ENCODE measurements at regions not wholly inside any gene's neighbourhood (a gene's known extent, or its start where the extent isn't known, plus 50 kb on each side); places are given as distances from the start of the nearest gene placed in this dataset.

GRCh38 chr1:90837420-90837819, 120.3 kb upstream of the BARHL2 start:
- no peak overlapping the region for H3K9ac ChIP-seq (ENCODE audit: low read length)
- H3K27me3 ChIP-seq (ENCODE audit: control insufficient read depth, insufficient read depth, low read length), result peaks cover 32% of the 10 kb centered on the region
- H3K27ac ChIP-seq (ENCODE audit: low read depth, low read length), result no peak overlapping the region
- no peaks in the 10 kb centered on the region for H3K36me3 ChIP-seq (ENCODE audit: control insufficient read depth, insufficient read depth, low read length)
- H3K4me1 ChIP-seq (ENCODE audit: control insufficient read depth, insufficient read depth, low read length), result no peaks in the 10 kb centered on the region
- no peak overlapping the region for H3K4me3 ChIP-seq (ENCODE audit: low read length)

- Histone ChIP-seq H3K4me3 (ENCODE audit: low read length) (peak overlapping the region; percentile 54), H3K27me3 (ENCODE audit: control insufficient read depth, insufficient read depth, low read length) (peaks cover 28% of the 10 kb centered on the region), H3K9ac (ENCODE audit: low read length) (no peak overlapping the region), H3K36me3 (ENCODE audit: control insufficient read depth, insufficient read depth, low read length) (no peaks in the 10 kb centered on the region), H3K27ac (ENCODE audit: low read depth, low read length) (no peak overlapping the region), H3K4me1 (ENCODE audit: control insufficient read depth, insufficient read depth, low read length) (no peaks in the 10 kb centered on the region)
Observed at GRCh38 chr1:90836345-90836679, 119.2 kb upstream of the BARHL2 start.

- Histone ChIP-seq H3K27me3 (ENCODE audit: control insufficient read depth, insufficient read depth, low read length) (peaks cover 25% of the 10 kb centered on the region), H3K27ac (ENCODE audit: low read depth, low read length) (no peak overlapping the region), H3K36me3 (ENCODE audit: control insufficient read depth, insufficient read depth, low read length) (no peaks in the 10 kb centered on the region), H3K9ac (ENCODE audit: low read length) (no peak overlapping the region), H3K4me3 (ENCODE audit: low read length) (peak overlapping the region; percentile 54), H3K4me1 (ENCODE audit: control insufficient read depth, insufficient read depth, low read length) (no peaks in the 10 kb centered on the region)
Observed at GRCh38 chr1:90835661-90836344, 118.7 kb upstream of the BARHL2 start.

- Histone ChIP-seq H3K4me3 (ENCODE audit: low read length) (peak overlapping the region; percentile 54), H3K27me3 (ENCODE audit: control insufficient read depth, insufficient read depth, low read length) (peaks cover 24% of the 10 kb centered on the region), H3K9ac (ENCODE audit: low read length) (no peak overlapping the region), H3K27ac (ENCODE audit: low read depth, low read length) (no peak overlapping the region), H3K36me3 (ENCODE audit: control insufficient read depth, insufficient read depth, low read length) (no peaks in the 10 kb centered on the region), H3K4me1 (ENCODE audit: control insufficient read depth, insufficient read depth, low read length) (no peaks in the 10 kb centered on the region)
Observed at GRCh38 chr1:90834886-90835660, 118.0 kb upstream of the BARHL2 start.

- Histone ChIP-seq H3K27ac (ENCODE audit: low read depth, low read length) (no peak overlapping the region), H3K4me3 (ENCODE audit: low read length) (no peak overlapping the region), H3K36me3 (ENCODE audit: control insufficient read depth, insufficient read depth, low read length) (no peaks in the 10 kb centered on the region), H3K9ac (ENCODE audit: low read length) (no peak overlapping the region), H3K4me1 (ENCODE audit: control insufficient read depth, insufficient read depth, low read length) (no peaks in the 10 kb centered on the region), H3K27me3 (ENCODE audit: control insufficient read depth, insufficient read depth, low read length) (peaks cover 21% of the 10 kb centered on the region)
Observed at GRCh38 chr1:90834354-90834885, 117.3 kb upstream of the BARHL2 start.

GRCh38 chr1:90833466-90834110, 116.5 kb upstream of the BARHL2 start:
- Histone ChIP-seq H3K4me1 (ENCODE audit: control insufficient read depth, insufficient read depth, low read length) (no peaks in the 10 kb centered on the region), H3K27me3 (ENCODE audit: control insufficient read depth, insufficient read depth, low read length) (peaks cover 21% of the 10 kb centered on the region), H3K27ac (ENCODE audit: low read depth, low read length) (no peak overlapping the region), H3K4me3 (ENCODE audit: low read length) (no peak overlapping the region), H3K9ac (ENCODE audit: low read length) (no peak overlapping the region), H3K36me3 (ENCODE audit: control insufficient read depth, insufficient read depth, low read length) (no peaks in the 10 kb centered on the region)

GRCh38 chr1:90831910-90832309, 114.8 kb upstream of the BARHL2 start:
- Histone ChIP-seq H3K9ac (ENCODE audit: low read length) (no peak overlapping the region), H3K36me3 (ENCODE audit: control insufficient read depth, insufficient read depth, low read length) (no peaks in the 10 kb centered on the region), H3K4me1 (ENCODE audit: control insufficient read depth, insufficient read depth, low read length) (no peaks in the 10 kb centered on the region), H3K4me3 (ENCODE audit: low read length) (no peak overlapping the region), H3K27me3 (ENCODE audit: control insufficient read depth, insufficient read depth, low read length) (peaks cover 18% of the 10 kb centered on the region), H3K27ac (ENCODE audit: low read depth, low read length) (no peak overlapping the region)

GRCh38 chr1:90826834-90827233, 109.7 kb upstream of the BARHL2 start:
- H3K27ac ChIP-seq (ENCODE audit: low read depth, low read length), result no peak overlapping the region
- H3K4me1 ChIP-seq (ENCODE audit: control insufficient read depth, insufficient read depth, low read length), result no peaks in the 10 kb centered on the region
- no peaks in the 10 kb centered on the region for H3K36me3 ChIP-seq (ENCODE audit: control insufficient read depth, insufficient read depth, low read length)
- H3K9ac ChIP-seq (ENCODE audit: low read length), result no peak overlapping the region
- no peak overlapping the region for H3K4me3 ChIP-seq (ENCODE audit: low read length)
- no peaks in the 10 kb centered on the region for H3K27me3 ChIP-seq (ENCODE audit: control insufficient read depth, insufficient read depth, low read length)

GRCh38 chr1:90826024-90826423, 108.9 kb upstream of the BARHL2 start:
- Histone ChIP-seq H3K4me3 (ENCODE audit: low read length) (no peak overlapping the region), H3K27me3 (ENCODE audit: control insufficient read depth, insufficient read depth, low read length) (no peaks in the 10 kb centered on the region)

GRCh38 chr1:90824551-90824950, 107.4 kb upstream of the BARHL2 start:
- H3K36me3 ChIP-seq (ENCODE audit: control insufficient read depth, insufficient read depth, low read length), result no peaks in the 10 kb centered on the region
- H3K4me1 ChIP-seq (ENCODE audit: control insufficient read depth, insufficient read depth, low read length), result no peaks in the 10 kb centered on the region
- H3K27me3 ChIP-seq (ENCODE audit: control insufficient read depth, insufficient read depth, low read length), result no peaks in the 10 kb centered on the region
- no peak overlapping the region for H3K9ac ChIP-seq (ENCODE audit: low read length)
- H3K27ac ChIP-seq (ENCODE audit: low read depth, low read length), result no peak overlapping the region
- no peak overlapping the region for H3K4me3 ChIP-seq (ENCODE audit: low read length)

More at GRCh38 chr1:90826024-90826423, 108.9 kb upstream of the BARHL2 start:
- no peaks in the 10 kb centered on the region for H3K4me1 ChIP-seq (ENCODE audit: control insufficient read depth, insufficient read depth, low read length)
- no peaks in the 10 kb centered on the region for H3K36me3 ChIP-seq (ENCODE audit: control insufficient read depth, insufficient read depth, low read length)
- H3K9ac ChIP-seq (ENCODE audit: low read length), result no peak overlapping the region
- no peak overlapping the region for H3K27ac ChIP-seq (ENCODE audit: low read depth, low read length)

- H3K4me3 ChIP-seq (ENCODE audit: low read length), result no peak overlapping the region
- H3K9ac ChIP-seq (ENCODE audit: low read length), result no peak overlapping the region
- H3K27me3 ChIP-seq (ENCODE audit: control insufficient read depth, insufficient read depth, low read length), result no peaks in the 10 kb centered on the region
- no peak overlapping the region for H3K27ac ChIP-seq (ENCODE audit: low read depth, low read length)
- H3K4me1 ChIP-seq (ENCODE audit: control insufficient read depth, insufficient read depth, low read length), result no peaks in the 10 kb centered on the region
- H3K36me3 ChIP-seq (ENCODE audit: control insufficient read depth, insufficient read depth, low read length), result no peaks in the 10 kb centered on the region
Observed at GRCh38 chr1:90823686-90824085, 106.6 kb upstream of the BARHL2 start.

GRCh38 chr1:90821788-90822359, 104.8 kb upstream of the BARHL2 start:
- Histone ChIP-seq H3K27me3 (ENCODE audit: control insufficient read depth, insufficient read depth, low read length) (no peaks in the 10 kb centered on the region), H3K4me3 (ENCODE audit: low read length) (no peak overlapping the region), H3K4me1 (ENCODE audit: control insufficient read depth, insufficient read depth, low read length) (no peaks in the 10 kb centered on the region), H3K36me3 (ENCODE audit: control insufficient read depth, insufficient read depth, low read length) (no peaks in the 10 kb centered on the region), H3K27ac (ENCODE audit: low read depth, low read length) (no peak overlapping the region), H3K9ac (ENCODE audit: low read length) (no peak overlapping the region)
